Activated CD4-positive, alpha-beta T cell treated with anti-CD3 and anti-CD28 coated beads, Interleukin-2, Interleukin-4, amounts not matched to agents 100 ng/mL and 50 ng/mL, durations not matched to agents 16 hours and 8 hours (primary cell): ENCODE measurements at regions not wholly inside any gene's neighbourhood (a gene's known extent, or its start where the extent isn't known, plus 50 kb on each side); places are given as distances from the start of the nearest gene placed in this dataset.

Experiments
- DNase-seq: peaks from one replicate; pipeline ENCODE4 v3.0.0-alpha.2; 2020; ENCODE audit warnings: low spot score

DNA sequence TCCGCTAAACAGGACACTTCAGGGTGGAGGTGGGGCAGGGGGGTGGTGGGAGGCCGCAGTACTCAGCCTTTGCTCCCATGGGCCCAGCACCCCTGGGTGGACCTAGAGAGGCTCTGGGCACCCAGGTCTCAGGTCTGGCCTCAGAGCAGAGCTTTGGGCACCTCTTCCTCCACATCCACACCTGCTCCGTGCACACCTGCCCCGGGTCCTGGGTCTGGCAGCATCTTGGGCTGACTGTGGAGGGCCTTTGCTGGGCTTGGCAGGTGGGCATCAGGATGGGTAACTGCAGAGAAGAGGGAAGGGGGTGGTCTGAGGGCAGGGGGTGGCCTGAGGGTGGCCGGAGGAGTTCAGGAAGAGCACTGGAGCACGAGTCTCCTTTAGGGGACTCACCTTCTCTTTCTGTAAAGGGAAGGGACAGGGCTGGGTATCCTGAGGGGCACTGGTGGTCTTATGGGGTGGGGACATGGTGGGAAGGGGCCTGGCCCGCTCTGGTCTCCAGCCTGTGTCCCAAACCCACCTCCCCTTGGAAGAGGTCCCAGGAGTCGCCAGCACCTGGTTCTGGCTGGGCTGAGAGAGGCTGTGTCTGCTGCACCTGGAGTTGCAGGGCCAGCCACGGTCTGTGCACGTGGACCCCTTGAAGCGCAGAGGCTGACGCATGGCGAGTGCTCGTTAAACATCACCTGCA lies 106.7 kb upstream of the IER5L start:
- DNase-seq, result no peak

DNA sequence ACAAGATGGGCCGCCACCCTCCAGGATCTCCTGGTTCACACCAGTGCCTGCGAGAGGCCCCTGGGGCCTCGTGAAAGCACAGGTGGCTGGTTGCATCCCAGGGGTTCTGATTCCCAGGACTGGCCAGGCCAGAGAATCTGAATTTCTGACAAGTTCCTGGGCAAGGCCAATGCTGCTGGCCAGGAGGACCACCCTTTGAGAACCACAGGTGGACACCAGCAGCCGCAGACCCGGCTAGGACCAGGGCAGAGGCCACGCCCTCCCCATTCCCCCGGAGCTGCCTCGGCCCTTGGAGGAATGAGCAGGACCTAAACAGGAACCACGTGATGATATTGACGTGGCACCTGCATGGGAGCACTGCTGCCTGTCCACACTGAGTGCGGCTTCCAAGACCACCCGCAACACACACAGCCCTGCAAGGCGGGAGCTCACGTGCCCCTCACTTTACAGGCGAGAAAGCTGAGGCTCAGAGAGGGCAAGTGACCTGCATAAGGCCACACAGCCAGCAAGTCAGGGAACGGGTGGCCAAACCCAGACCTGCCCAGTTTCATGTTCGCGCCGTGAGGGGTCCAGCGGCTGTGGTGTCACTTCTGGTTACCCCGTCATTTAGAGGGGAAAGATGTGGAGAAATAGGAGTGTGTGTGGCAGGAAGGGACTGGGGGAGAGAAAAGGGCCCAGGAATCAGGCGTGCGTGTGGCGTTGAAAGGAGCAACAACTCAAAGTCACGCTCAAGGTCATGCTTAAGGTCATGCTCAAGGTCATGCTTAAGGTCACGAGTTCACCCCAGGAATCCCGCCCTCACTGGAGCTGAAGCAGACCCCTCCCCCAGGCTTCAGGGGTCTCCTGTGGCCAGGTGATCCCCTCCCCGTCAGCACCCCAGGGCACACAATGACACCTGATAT lies 105.9 kb upstream of the IER5L start:
- no peak for DNase-seq

DNA sequence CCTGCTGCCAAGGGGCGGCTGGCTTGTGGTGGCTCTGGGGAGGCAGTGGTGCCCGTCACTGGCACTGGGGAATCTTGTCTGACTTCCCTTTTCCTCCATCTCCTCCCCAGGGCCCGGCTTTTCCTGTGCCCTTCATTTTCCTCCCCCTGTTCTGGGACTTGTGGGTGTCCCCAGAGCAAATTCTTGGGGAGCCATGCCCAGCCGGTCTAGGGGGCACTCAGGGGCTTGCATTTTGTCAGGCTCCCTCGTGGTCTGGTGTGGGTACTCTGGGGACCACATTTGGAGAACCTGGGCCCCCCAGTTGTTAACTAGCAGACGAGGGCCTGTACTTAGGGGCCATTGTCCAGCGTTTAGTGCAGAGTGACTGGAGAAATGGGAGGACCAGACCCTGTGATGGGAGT lies 105.2 kb upstream of the IER5L start:
- DNase-seq, result no peak

DNA sequence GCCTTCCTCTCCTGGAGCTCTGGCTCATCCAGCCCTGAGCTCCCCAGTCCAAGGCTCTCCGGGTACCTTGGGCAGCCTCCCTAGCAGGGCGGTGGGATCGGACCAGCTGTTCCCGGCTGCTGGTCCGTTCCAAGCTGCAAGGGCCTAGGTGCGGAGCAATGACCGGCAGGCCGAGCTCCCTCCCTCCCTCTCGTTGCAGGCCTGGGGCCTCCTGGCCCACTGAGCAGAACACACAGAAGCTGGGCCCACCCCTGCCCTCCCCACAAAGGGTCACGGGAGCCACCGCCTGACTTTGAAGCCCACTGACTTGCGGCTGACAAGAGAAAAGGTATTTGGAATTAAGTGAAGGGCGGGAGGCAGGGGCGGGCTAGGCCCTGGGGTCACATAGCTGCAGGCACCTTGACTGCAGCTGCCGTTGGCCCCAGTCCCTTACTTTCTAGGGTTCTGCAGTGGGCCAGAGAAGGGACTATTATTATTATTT lies 104.7 kb upstream of the IER5L start:
- DNase-seq, result no peak

DNA sequence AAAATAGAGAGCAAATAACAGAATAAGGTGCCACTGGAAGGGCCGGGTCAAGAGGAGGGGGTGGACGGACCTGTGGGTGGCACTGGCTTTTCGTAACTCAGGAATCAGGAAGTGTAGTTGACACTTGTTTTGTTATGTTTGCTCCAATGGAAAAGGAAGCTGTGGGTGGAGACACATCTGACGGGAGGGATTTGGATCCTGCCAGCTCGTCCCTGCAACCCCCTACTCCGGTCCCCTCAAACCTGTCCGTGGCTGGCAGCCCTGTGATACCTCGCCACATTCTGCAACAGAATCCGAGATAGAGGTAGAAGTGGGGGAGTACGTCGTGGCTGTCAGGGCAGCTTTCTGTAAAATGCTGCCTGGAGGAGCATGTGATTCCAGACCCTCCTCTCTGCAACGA lies 104.2 kb upstream of the IER5L start:
- no peak for DNase-seq

DNA sequence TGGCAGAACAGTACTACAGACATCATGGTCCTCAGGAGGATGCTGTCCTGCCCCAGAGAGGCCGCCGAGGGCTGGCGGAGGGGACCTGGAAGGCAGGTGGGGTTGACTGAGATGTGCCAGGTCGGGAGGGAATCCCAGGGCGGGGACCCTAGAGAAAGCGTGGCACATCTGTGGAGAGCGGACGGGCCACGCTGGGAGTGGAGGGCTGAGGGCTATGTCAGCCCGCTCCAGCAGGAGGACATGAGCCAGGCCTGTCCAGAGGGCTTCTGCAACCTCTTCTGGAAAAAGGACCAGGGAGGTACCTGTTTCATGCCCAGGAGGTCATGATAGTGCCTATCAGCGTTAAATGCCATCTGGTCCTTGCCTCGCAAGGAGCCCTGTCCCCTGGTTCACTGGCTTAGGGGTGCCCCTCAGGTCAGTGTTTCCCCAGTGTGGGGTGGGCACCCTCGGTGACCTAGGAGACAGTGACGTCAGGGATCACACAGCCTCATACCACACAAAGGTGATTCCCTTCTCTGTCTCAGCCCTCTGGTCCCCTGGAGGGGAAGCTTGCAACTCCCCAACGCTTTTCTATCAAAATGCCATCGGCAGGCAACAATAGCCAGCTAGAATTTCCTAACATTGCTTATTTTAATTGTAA lies 103.6 kb upstream of the IER5L start:
- DNase-seq, result no peak

DNA sequence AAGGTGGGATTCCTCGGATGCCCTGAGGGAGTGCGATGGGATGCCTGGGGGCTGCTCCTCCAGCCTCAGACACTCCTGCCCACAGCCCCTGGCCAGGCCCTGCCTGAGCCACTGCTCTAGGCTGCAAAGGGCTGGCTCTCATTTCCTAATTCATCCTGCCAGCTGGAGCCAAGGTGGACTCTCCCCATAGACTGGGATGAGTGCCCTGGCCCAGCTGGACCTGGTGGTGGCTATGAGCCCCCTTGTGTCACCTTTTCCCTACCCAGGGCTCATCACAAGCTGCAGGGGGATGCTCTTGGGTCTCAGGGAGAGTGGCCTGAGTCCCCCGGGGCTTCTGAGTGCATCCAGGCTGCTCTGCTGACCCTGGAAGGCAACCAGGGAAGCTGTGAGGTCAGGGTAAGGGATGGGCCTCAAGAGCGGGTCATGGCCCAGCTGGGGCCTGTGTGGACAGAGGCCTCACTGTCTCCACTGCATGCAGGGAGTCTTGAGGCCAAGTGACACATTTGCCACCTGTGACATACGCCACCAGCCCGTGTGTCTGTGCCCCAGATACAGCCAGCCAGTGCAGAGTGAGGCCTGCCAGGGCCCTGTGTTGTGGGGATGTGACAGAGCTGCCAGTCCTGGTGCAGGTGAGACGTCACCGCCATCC lies 102.7 kb upstream of the IER5L start:
- DNase-seq, result no peak

DNA sequence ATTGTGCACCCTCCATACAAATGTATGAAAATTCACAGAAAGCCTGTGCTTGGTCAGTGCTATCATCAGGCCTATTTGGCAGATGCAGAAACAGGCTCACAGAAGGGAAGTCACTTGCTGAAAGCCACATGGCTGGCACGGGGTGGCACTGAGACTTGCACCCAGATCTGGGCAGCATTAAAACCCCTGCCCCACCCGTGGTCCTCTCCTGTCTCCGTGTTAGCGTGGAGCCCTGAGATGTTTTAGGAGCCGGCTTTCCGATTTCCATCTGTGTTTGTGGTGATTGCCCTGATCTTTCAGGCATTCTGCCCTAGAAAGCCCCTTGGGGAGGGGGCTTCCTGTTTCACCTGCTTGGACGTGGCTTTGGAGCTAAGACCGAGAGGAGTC lies 102.2 kb upstream of the IER5L start:
- no peak for DNase-seq

DNA sequence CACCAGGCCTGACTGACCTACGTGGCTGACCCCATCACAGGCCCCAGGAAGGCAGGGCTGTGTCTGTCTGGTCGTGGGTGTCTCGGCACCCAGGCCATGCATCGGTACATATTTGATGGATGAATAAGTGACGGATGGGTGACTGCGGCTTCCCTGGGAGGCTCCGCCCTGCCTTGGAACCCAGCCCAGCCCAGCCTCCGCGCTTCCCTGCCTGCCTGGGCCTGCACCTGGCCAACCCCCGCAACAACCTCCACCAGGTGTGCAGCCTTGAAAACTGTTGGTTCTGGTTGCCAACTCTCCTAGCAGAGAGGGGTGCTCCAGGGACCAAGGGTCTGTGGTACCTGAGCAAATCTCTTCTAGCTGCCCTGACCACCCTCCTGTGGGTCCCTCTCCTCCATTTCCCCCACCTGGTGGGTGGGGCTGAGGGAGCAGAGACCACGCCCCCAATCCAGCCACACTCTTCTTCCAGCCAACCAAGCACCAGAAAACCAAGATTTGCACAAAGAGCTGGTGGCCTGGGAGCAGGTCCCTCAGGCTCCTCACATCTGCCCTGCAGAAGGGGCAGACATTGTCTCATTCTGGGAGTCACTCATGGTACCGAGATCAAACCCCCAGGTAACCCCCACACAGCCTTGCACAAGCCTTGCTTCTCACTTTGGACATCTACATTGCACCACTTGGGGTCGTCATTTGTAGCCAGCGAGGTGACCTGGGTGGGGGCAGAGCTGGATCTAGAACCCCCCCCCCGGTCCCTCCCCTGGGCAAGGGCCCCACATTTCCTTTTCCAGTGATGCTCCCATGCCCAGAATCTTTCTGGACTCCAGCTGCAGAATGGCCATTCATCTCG lies 100.6 kb upstream of the IER5L start:
- DNase-seq, result no peak

DNA sequence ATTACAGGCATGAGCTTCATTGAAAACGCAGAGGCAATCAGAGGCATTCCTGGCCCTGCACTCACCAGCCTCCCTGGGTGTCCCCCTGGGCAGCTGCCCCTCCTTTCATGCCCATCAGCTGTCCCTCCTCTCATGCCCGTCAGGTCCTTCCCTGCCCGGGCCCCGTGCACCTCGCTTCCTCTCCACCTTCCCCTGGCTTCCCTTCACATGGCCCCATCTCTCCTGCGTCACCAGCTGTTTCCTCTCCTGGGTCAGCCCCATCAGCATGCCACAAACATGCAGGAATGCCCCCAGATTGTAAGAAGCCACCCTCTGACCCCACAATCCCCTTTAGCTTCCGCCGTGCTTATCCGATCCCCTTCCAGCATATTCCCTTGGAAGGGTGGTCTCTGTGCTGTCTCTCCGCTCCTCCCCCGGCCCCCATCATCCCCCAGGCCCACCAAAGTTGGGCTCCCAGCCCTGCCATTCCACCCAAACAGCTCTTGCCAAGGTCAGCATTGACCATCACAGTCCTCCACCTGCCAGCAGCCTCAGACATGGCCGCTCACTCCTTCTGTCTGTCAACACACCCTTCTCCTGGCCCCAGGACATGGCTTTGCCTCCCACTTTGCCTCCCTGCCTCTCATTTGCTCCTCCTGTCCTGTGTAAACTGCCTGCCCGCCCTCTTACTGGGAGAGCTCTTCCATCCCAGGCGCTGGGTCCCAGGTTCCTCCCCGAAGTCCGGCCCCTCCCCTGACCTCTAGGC lies 98.6 kb upstream of the IER5L start:
- no peak for DNase-seq

DNA sequence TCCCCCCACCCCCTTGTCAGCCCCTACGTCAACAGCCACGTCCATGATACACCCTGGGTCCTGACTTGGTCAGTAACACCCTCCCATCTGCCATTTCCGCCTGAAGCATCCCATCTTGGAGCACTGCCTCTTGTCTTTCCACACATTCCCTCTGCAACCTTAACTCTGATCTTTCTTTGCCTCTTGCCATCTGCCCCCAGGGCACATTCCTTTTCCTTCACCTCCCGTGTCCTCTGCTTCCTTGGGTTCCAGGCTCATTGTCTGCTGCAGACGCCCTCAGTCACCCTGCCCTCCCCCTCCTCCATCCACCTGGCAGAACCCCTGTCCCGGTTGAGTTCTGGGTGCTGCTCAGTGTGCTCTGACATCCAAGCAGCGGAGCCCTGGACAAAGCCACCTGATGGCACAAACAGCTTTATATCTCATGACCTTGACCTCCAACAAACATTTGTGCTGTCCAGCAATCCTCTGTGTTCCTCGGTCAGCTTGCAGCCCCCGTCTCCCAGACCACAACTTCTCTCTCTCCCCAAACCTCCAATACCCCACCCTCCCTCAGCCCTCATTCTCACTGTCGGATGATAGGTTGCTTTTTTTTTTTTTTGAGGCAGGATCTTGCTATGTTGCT lies 97.7 kb upstream of the IER5L start:
- DNase-seq, result no peak

DNA sequence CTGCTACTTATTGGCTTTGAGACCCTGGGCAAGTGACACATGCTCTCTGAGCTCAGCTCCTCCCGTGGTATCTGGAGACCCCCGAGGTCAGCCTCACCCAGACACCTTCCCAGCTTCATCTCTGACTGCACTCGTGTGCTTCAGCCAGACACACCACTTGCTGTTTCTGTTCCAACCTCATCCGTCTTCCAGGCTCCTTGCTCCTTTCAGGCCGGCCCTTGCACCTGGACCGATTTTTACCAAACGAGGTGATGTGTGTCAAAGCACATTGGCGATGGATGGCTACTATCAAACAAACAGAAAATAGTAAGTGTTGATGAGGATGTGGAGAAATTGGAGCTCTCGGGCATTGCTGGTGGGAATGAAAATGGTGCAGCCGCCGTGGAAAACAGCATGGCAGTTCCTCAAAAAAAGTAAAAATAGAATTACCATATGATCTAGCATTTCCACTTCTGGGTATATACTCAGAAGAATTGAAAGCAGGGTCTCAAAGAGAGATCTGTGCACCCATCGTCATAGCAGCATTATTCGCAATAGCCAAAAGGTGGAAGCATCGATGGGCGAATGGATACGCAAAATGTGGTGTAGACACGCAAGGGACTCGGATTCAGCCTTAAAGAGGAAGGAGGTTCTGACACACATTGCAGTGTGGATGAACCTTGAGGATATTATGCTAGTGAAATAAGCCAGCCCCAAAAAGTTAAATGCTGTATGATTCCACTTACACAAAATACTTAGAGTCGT lies 96.1 kb upstream of the IER5L start:
- DNase-seq, result no peak

DNA sequence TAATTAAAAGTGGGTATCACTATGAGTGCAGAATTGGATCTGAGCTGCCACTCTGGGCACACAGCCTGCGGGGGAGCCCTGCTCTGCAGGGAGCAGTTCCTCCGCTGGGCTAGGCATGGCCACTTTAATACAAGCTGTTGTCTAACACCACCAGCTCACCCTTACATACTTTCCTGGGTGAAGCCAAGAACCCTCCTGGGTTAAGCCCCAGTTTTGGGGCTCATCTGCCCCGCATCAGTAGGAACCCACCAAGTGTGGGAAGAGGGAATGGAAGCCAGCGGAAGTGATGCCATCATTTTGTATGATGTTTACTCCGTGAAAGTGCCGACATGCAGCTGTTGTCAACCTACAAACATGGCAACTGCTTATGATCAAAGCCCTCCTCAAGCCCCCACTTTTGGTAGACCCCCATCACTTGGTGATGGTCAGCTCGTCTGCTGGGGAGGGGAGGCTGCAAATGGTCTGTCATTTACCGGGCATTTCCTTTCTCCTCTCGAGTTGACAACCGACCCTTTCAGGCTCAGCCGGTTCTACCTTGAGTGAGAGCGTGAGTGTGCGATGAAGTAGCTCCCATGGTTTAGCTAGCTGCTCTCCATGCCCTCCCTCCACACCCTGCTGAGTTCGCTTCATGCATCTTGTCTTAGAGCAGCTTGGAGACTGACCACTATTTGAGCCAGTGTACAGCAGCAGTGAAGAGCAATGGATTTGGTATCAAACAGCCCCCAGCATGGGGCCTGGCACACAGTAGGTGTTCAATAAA lies 95.3 kb upstream of the IER5L start:
- DNase-seq, result no peak

DNA sequence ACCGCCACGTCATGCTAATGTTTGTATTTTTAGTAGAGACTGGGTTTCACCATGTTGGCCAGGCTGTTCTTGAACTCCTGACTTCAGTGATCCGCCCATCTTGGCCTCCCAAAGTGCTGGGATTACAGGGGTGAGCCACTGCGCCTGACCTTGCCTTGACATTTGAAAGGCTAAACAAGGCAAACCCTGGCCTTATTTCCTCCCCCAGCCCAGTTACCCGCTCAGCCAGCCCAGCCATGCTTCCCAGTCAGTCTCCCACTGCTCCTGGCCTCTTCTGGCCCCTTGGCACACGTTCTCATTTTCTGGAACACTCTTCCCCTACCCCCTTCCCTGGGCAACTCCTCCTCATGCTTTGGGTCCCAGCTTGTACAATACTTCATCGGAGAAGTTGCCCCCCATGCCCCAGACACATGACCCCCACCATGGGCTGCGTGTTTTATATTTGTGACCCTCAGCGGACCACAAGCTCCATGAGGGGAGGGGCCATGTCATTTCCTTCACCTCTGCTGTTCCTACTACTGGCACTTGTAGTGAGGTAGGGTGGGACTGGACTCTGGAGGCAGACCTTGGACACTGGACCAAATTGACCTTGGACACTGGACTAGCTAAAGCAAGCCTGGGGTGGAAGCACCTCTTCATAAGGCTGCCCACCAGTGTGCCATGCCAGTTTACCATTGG lies 94.4 kb upstream of the IER5L start:
- DNase-seq, result no peak

DNA sequence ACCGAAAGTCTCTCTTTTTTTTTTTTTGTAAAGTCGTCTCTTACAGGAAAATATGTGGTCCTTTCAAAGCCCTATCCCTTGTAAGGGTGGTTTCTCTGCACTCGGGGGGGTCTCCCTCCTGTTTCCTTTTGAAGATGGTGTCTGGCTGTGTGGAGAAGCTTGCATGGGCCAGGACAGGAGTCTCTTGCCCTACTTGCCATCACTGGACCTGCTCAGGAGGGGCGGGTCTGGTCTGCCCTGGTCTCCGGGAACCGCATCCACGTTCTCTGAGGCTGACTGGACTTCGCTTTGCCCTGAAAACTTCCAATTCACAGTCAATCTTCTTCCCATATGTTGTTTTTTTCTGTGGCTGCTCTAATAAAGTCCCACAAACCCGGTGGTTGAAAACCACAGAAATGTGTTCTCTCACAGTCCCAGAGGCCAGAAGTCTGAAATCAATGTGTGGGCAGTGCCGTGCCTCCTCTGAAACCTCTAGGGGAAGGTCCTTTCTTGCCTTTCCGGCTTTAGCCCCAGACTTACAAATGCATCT lies 92.9 kb upstream of the IER5L start:
- peak; percentile 19 for DNase-seq

DNA sequence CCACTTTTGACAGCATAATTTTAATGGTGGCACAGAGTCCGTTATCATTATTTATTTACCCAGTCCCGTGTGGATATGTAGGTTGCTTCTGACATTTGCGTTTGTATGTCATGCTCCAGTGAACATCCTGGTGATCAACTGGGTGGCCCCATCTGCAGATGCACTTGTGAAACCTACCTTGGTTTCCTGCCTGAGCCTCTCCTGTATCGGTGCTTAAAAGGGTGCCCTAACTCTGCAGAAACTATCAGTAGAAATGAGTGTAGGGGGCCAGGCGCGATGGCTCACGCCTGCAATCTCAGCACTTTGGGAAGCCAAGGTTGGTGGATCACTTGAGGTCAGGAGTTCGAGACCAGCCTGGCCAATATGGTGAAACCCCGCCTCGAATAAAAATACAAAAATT lies 92.1 kb upstream of the IER5L start:
- peak; percentile 70 for DNase-seq

DNA sequence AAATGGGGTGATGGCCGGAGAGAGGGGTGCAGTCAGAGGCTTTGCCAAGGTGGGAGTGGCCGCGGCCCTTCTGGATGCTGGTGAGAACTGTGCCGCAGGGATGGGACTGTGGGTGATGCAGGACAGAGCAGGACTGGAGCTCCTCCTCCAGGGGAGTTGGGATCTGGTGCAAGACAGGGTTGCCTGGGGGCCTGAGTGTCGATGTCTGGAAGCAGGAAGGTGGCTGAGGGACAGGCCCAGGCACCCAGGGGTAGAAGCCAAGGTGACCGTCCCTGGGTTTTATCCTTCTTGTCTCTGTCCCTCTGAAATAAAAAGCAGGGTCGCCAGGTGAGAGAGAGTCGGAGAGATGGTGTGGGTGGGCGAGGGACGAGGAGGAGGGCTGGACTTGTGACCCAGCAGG lies 89.1 kb upstream of the IER5L start:
- no peak for DNase-seq

DNA sequence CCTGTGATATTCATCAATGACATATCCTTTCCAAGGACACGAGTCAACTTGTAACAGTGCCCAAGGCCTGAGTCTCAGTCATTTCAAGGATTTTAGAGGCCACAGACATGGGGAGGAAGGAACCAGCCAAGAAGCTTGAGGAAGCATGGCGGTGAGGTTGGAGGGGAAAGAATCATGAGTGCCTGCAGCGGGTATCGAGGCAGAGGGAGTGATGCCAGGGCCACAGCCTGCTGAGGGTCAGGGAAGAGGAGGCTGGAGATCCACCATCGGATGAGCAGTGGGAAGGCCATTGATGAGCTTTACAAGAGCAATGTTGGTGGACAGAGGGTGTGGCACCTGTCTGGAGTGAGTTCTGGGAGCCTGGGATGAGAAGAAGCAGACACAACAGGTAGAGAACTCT lies 88.5 kb upstream of the IER5L start:
- no peak for DNase-seq
